ENCODE measurements at regions not wholly inside any gene's neighbourhood (a gene's known extent, or its start where the extent isn't known, plus 50 kb on each side); places are given as distances from the start of the nearest gene placed in this dataset.
A peak's percentile ranks its signal among the peaks of the same experiment; 100 is the strongest.

GRCh38 chr11:123264431-123264780, 69.4 kb upstream of the CLMP start:
- intact Hi-C loops (cut with DNase I) = no loop called here
- H3K4me3 ChIP-seq = no peak overlapping the region
- no peak overlapping the region for H3K27ac ChIP-seq
- H3K9me3 ChIP-seq = no peaks in the 10 kb centered on the region
- H3K36me3 ChIP-seq = no peaks in the 10 kb centered on the region
- DNase-seq (ENCODE audit: low spot score) = no peak
- no peaks in the 10 kb centered on the region for H3K27me3 ChIP-seq (replicated peaks; ENCODE audit: insufficient read depth)
- whole genome bisulfite sequencing = 56% methylated on average over 3 of the region's 3 CpGs
- no peak for TF ChIP-seq CTCF (IDR thresholded peaks at IDR 0.05)
- no peak for TF ChIP-seq POLR2AphosphoS5 (IDR thresholded peaks at IDR 0.05)
- TF ChIP-seq POLR2A (IDR thresholded peaks at IDR 0.05) = no peak
- no peaks in the 10 kb centered on the region for H3K4me1 ChIP-seq (replicated peaks)

- TF ChIP-seq POLR2AphosphoS5 (IDR thresholded peaks at IDR 0.05) = no peak
- no peak for TF ChIP-seq POLR2A (IDR thresholded peaks at IDR 0.05)
- TF ChIP-seq CTCF (IDR thresholded peaks at IDR 0.05) = peak; percentile 28 to 66 (median 53)
- WGBS = 20% methylated on average over 25 of the region's 25 CpGs
- H3K36me3 ChIP-seq = no peaks in the 10 kb centered on the region
- no peak overlapping the region for H3K27ac ChIP-seq
- H3K4me3 ChIP-seq = no peak overlapping the region
- H3K4me1 ChIP-seq (replicated peaks) = no peaks in the 10 kb centered on the region
- no peaks in the 10 kb centered on the region for H3K27me3 ChIP-seq (replicated peaks; ENCODE audit: insufficient read depth)
- intact Hi-C loops (cut with DNase I) = no loop called here
- DNase-seq (ENCODE audit: low spot score) = peak; percentile 54
- no peaks in the 10 kb centered on the region for H3K9me3 ChIP-seq
Measured at GRCh38 chr11:123261345-123262106, 66.5 kb upstream of the CLMP start.

- intact Hi-C loops (cut with DNase I) = no loop called here
- Histone ChIP-seq H3K9me3 (no peaks in the 10 kb centered on the region), H3K4me3 (no peak overlapping the region), H3K27me3 (replicated peaks; ENCODE audit: insufficient read depth) (no peaks in the 10 kb centered on the region), H3K36me3 (no peaks in the 10 kb centered on the region), H3K4me1 (replicated peaks) (no peaks in the 10 kb centered on the region), H3K27ac (no peak overlapping the region)
- DNase-seq (ENCODE audit: low spot score) = no peak
- WGBS = 81% methylated on average over 4 of the region's 4 CpGs
- no peak for TF ChIP-seq POLR2AphosphoS5 (IDR thresholded peaks at IDR 0.05)
- no peak for TF ChIP-seq POLR2A (IDR thresholded peaks at IDR 0.05)
- TF ChIP-seq CTCF (IDR thresholded peaks at IDR 0.05) = no peak
Measured at GRCh38 chr11:123260511-123261211, 65.6 kb upstream of the CLMP start.

- Histone ChIP-seq H3K36me3 (no peaks in the 10 kb centered on the region), H3K27ac (no peak overlapping the region), H3K9me3 (no peaks in the 10 kb centered on the region), H3K27me3 (replicated peaks; ENCODE audit: insufficient read depth) (no peaks in the 10 kb centered on the region), H3K4me1 (replicated peaks) (no peaks in the 10 kb centered on the region), H3K4me3 (no peak overlapping the region)
- DNase-seq (ENCODE audit: low spot score) = no peak
- 77% methylated on average over 2 of the region's 2 CpGs for WGBS
- intact Hi-C loops (cut with DNase I) = no loop called here
- no peak for TF ChIP-seq POLR2AphosphoS5 (IDR thresholded peaks at IDR 0.05)
- TF ChIP-seq CTCF (IDR thresholded peaks at IDR 0.05) = no peak
- no peak for TF ChIP-seq POLR2A (IDR thresholded peaks at IDR 0.05)
Measured at GRCh38 chr11:123258877-123259276, 63.8 kb upstream of the CLMP start.

GRCh38 chr11:123257370-123257769, 62.3 kb upstream of the CLMP start:
- 89% methylated on average over 5 of the region's 5 CpGs for WGBS
- H3K4me1 ChIP-seq (replicated peaks) = no peaks in the 10 kb centered on the region
- intact Hi-C loops (cut with DNase I) = no loop called here
- H3K4me3 ChIP-seq = no peak overlapping the region
- H3K27me3 ChIP-seq (replicated peaks; ENCODE audit: insufficient read depth) = no peaks in the 10 kb centered on the region
- H3K27ac ChIP-seq = no peak overlapping the region
- no peaks in the 10 kb centered on the region for H3K9me3 ChIP-seq
- H3K36me3 ChIP-seq = no peaks in the 10 kb centered on the region
- DNase-seq (ENCODE audit: low spot score) = no peak
- no peak for TF ChIP-seq CTCF (IDR thresholded peaks at IDR 0.05)
- no peak for TF ChIP-seq POLR2AphosphoS5 (IDR thresholded peaks at IDR 0.05)
- TF ChIP-seq POLR2A (IDR thresholded peaks at IDR 0.05) = no peak

All from prostate gland (tissue), 2 donors.